ENCODE measurements at regions not wholly inside any gene's neighbourhood (a gene's known extent, or its start where the extent isn't known, plus 50 kb on each side); places are given as distances from the start of the nearest gene placed in this dataset.

- DNase-seq (ENCODE audit: low read depth), result peak; percentile 27
Measured at GRCh38 chr12:90899456-90900182, 55.4 kb downstream of the CCER1 start.

DNA sequence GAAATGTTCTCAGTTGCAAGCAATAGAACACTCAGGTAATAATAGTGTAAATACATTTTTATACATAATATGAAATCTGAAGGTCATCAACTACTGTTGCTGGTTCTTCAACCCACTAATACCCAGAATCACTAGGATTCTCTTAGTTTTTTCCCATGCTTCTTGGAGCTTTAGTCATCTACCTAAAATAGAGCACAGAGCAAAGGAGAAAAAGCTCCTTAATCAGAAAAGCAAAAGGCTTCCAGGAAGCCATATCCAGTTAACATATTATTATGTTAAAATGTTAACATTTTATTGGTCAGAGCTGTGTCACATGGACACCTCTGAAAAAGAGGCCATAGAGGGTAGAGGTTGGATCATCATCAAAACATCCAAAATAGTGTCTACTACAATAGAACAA lies 57.0 kb downstream of the CCER1 start:
- no peak for DNase-seq (ENCODE audit: low read depth)

- DNase-seq (ENCODE audit: low read depth), result no peak
Measured at GRCh38 chr12:90897316-90897715, 57.7 kb downstream of the CCER1 start.

GRCh38 chr12:90896821-90897220 lies 58.2 kb downstream of the CCER1 start:
- no peak for DNase-seq (ENCODE audit: low read depth)

GRCh38 chr12:90896164-90896563 lies 58.8 kb downstream of the CCER1 start:
- peak; percentile 74 for DNase-seq (ENCODE audit: low read depth)

- DNase-seq (ENCODE audit: low read depth), result no peak
Measured at GRCh38 chr12:90888316-90888715, 66.7 kb downstream of the CCER1 start.

DNA sequence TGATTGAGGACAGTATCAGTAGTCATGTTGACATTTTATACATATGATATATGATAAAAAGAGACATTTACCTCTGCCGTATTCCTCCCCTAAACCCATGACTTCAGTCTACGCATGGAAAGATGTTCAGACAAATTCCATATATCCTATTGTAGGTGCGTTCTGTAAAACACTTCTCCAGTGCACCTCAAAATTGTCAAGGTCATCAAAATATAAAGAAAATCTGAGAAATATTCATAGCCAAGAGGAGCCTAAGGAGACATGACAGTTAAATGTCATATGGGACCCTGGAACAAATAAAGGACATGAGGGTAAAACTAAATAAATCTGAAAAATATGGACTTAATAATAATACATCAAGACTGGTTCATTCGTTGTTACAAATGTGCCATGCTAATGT lies 71.5 kb downstream of the CCER1 start:
- no peak for DNase-seq (ENCODE audit: low read depth)

DNA sequence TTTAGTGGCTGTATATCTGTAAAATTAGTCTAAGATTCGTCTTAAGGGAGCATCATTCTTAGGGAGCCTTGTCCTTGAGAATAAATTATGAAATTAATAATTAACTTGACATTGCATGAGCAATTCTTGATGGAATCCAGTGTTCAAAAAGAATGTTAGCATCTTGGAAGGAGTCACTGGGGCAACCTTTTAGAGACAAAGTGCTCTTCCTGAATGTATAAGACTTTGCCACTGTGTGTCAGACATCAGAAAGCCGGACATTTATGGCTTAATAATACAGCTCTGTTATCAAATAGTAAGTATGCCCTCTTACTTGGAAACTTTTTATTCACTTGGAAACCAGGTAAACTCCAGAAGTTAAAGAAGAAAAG lies 83.3 kb downstream of the CCER1 start:
- no peak for DNase-seq (ENCODE audit: low read depth)

DNA sequence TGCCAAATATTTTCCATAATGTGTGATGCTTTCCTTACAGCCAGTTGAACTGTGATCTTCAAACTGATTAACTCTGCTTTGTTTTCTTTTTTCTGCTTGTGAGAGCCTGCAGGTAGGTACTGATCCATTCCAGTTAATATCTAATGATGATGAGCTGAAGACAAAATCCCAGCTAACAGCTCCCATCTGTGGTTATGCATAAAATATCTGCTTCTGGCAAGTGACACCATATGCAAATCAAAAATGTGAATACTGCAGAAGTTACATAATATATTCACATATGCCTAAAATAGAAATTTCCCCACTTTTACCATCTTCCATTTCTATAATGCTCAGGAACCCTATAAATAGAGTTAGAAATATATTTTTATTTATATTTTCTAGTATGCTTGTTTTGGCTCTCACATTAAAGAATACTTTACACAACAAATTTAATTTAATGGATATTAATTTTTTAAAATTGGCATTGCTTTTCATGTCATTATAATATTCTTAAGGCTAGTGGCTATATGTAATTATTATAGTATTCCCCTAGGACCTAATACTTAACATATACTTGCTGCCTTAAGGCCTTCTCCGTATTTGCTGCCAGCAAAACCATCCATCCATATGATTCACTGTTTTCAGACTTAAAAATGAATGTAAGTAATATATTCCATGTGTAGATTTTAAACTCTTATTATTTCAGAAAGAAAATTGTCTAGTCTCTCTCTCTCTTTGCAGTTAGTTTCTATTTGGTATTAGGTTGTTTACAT lies 83.8 kb downstream of the CCER1 start:
- DNase-seq (ENCODE audit: low read depth), result no peak

GRCh38 chr12:90868626-90869025 lies 86.3 kb downstream of the CCER1 start:
- DNase-seq (ENCODE audit: low read depth), result no peak

GRCh38 chr12:90859591-90859990 lies 95.4 kb downstream of the CCER1 start:
- DNase-seq (ENCODE audit: low read depth), result no peak

- peak; percentile 59 for DNase-seq (ENCODE audit: low read depth)
Measured at GRCh38 chr12:90858252-90858651, 96.7 kb downstream of the CCER1 start.

DNA sequence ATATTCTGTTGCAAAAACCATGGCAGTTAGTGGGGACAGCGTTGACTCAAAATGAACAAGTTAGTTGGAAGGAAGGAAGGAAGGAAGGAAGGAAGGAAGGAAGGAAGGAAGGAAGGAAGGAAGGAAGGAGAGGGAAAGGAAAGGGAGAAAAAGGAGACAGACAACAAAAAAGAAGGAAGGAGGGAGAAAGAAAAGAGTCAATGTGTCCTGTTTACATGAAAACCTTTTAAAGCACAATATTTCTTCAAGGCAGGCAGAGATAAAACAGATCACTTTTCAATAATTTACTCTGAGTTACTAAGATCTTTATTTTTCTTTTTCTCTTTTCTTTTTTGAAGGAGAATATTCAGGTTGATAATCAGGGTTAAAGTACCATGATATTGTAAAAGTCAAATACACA lies 99.4 kb downstream of the CCER1 start:
- DNase-seq (ENCODE audit: low read depth), result no peak

- DNase-seq (ENCODE audit: low read depth), result peak; percentile 65
Measured at GRCh38 chr12:90854136-90854689, 100.8 kb downstream of the CCER1 start.

- no peak for DNase-seq (ENCODE audit: low read depth)
Measured at GRCh38 chr12:90851800-90852718, 102.9 kb downstream of the CCER1 start.

DNA sequence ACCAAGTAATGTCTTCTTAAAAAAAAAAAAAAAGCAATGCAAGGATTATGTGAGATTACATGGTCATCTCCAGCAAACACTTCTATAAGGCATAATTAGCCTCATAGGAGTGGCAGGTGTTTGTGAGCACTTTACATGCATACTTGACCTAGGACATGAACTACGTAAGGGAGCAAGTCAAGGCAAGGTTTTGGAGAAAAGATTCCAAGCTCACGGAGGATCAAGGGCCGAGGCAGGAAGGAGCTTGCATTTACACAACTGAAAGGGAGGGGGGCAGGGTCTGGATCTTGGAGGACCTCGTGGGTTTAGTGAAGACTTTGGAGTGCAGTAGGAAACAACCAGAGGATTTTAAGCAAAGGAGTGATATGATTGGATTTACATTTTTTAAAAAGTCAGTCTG lies 112.5 kb downstream of the CCER1 start:
- no peak for DNase-seq (ENCODE audit: low read depth)

- DNase-seq (ENCODE audit: low read depth), result no peak
Measured at GRCh38 chr12:90841336-90841735, 113.6 kb downstream of the CCER1 start.

GRCh38 chr12:90839346-90839745 lies 115.6 kb downstream of the CCER1 start:
- DNase-seq (ENCODE audit: low read depth), result peak; percentile 66

DNA sequence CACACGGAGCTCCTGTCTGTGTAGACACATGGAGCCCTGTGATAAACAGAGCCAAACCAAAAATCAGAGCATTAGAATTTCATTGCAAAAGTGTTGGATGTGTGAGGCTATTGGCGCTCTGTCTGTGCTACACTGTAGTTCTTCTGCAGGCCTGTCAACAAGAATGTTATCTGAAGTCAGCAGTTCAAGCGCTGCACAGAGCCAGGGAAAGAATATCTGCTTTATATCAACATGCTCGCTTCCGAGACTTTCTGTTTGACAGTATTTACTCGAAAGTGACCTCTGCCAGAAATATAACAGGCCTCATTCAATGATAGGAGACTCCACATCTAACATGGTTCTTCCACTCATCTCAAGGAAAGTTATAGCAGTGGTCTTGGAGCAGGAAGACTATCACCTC lies 118.3 kb downstream of the CCER1 start:
- peak; percentile 94 for DNase-seq (ENCODE audit: low read depth)

GRCh38 chr12:90833228-90833627 lies 121.7 kb downstream of the CCER1 start:
- DNase-seq (ENCODE audit: low read depth), result no peak

- no peak for DNase-seq (ENCODE audit: low read depth)
Measured at GRCh38 chr12:90832427-90832826, 122.5 kb downstream of the CCER1 start.

DNA sequence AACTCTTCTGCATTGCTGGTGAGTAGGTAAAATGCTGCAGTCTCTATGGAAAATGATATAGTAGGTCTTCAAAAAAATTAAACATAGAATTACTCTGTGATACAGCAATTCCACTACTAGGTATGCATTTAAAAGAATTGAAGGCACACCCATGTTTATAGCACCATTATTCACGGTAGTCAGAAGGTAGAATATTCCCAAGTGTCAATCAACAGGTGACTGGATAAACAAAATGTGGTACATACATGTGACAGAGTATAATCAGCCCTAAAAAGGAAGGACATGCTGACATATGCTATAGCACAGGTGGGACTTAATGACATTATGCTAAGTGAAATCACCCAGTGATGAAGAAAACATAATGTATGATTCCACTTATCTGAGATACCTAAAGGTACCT lies 123.3 kb downstream of the CCER1 start:
- DNase-seq (ENCODE audit: low read depth), result no peak

Data from amniotic epithelial cell (primary cell).